VCaP (cell line): ENCODE measurements at regions not wholly inside any gene's neighbourhood (a gene's known extent, or its start where the extent isn't known, plus 50 kb on each side); places are given as distances from the start of the nearest gene placed in this dataset.

Experiments used
- H3K27ac ChIP-seq: fragments of 450-650 bp; 2 replicates; pipeline ENCODE4 v1.5.1; 2017
- CTCF ChIP-seq: fragments of 450-650 bp; conservative IDR thresholded peaks from 2 replicates; pipeline ENCODE4 v1.5.1; 2017; ENCODE audit warnings: mild to moderate bottlenecking, moderate library complexity

- no peak for TF ChIP-seq CTCF
- no peak overlapping the region for H3K27ac ChIP-seq
These were observed 422.7 kb upstream of the CFAP20DC start for GRCh38 chr3:59472541-59472940.

GRCh38 chr3:59469948-59470723, 420.3 kb upstream of the CFAP20DC start:
- no peak overlapping the region for H3K27ac ChIP-seq
- no peak for TF ChIP-seq CTCF

- H3K27ac ChIP-seq: no peak overlapping the region
- TF ChIP-seq CTCF: no peak
These were observed 417.7 kb upstream of the CFAP20DC start for GRCh38 chr3:59467476-59467875.

GRCh38 chr3:59464187-59464586, 414.4 kb upstream of the CFAP20DC start:
- no peak overlapping the region for H3K27ac ChIP-seq
- TF ChIP-seq CTCF: no peak

GRCh38 chr3:59463253-59463652, 413.4 kb upstream of the CFAP20DC start:
- TF ChIP-seq CTCF: no peak

GRCh38 chr3:59460068-59460467, 410.2 kb upstream of the CFAP20DC start:
- no peak overlapping the region for H3K27ac ChIP-seq
- TF ChIP-seq CTCF: no peak

More at GRCh38 chr3:59463253-59463652, 413.4 kb upstream of the CFAP20DC start:
- H3K27ac ChIP-seq: no peak overlapping the region

GRCh38 chr3:59456852-59457485, 407.1 kb upstream of the CFAP20DC start:
- no peak overlapping the region for H3K27ac ChIP-seq
- no peak for TF ChIP-seq CTCF
